IMR-90 (cell line): ENCODE measurements at regions not wholly inside any gene's neighbourhood (a gene's known extent, or its start where the extent isn't known, plus 50 kb on each side); places are given as distances from the start of the nearest gene placed in this dataset.

Source experiments
- ATAC-seq: fragments of 200-7000 bp; cut with Tn5 transposase; 2 replicates; pipeline ENCODE4 v1.9.1; 2020; ENCODE audit warnings: low read depth, mild to moderate bottlenecking, moderate library complexity
- BruUV-seq: library from RNA; stranded (reverse); fragments of 400-500 nt; replicated peaks from 2 replicates; lab custom pipeline; 2021; lab: Mats Ljungman, UMichigan
- CTCF ChIA-PET: fragments of 300-600 bp; formaldehyde crosslinking; extraction: SDS; loops from one replicate; lab custom pipeline; 2021; ENCODE audit warnings: antibody characterized with exemption; lab: Yijun Ruan, JAX
- POLR2A ChIA-PET: fragments of 300-600 bp; sonication (Branson Sonifier 250); formaldehyde crosslinking; loops from one replicate; lab custom pipeline; 2022; ENCODE audit warnings: antibody characterized with exemption; ENCODE audit not compliant: unreplicated experiment; lab: Charles Lee
- DNase-seq: peaks from one replicate; pipeline ENCODE4 v3.0.0; 2013
- H2AFZ ChIP-seq: replicated peaks from 2 replicates; pipeline ENCODE3; 2013; ENCODE audit warnings: low read length, mild to moderate bottlenecking; ENCODE audit not compliant: poor library complexity
- H2AK5ac ChIP-seq: 2 replicates; pipeline ENCODE4 v1.6.1; 2013; ENCODE audit warnings: low read depth, low read length, inconsistent platforms
- H2AK9ac ChIP-seq: replicated peaks from 2 replicates; pipeline ENCODE3; 2013; ENCODE audit warnings: mild to moderate bottlenecking, low read depth, low read length, moderate library complexity; ENCODE audit not compliant: poor library complexity
- H2BK120ac ChIP-seq: 2 replicates; pipeline ENCODE4 v1.6.1; 2013; ENCODE audit warnings: low read depth, low read length, inconsistent platforms
- H2BK15ac ChIP-seq: 3 replicates; pipeline ENCODE4 v1.6.1; 2013; ENCODE audit warnings: low read depth, low read length, inconsistent platforms
- H2BK20ac ChIP-seq: 2 replicates; pipeline ENCODE4 v1.6.1; 2013; ENCODE audit warnings: low read depth, mild to moderate bottlenecking, inconsistent platforms, low read length, moderate library complexity
- H2BK5ac ChIP-seq: 2 replicates; pipeline ENCODE4 v1.6.1; 2013; ENCODE audit warnings: mild to moderate bottlenecking, low read depth, low read length, inconsistent platforms; ENCODE audit not compliant: poor library complexity, severe bottlenecking
- H3K14ac ChIP-seq: replicated peaks from 2 replicates; pipeline ENCODE4 v1.6.1; 2013; ENCODE audit warnings: low read depth, low read length, inconsistent platforms
- H3K18ac ChIP-seq: 2 replicates; pipeline ENCODE4 v1.6.1; 2013; ENCODE audit warnings: low read depth, low read length, control low read depth
- H3K23ac ChIP-seq: 2 replicates; pipeline ENCODE4 v1.6.1; 2013; ENCODE audit warnings: low read depth, low read length, inconsistent platforms
- H3K27ac ChIP-seq: 2 replicates; pipeline ENCODE4 v1.5.1; 2013; ENCODE audit warnings: mild to moderate bottlenecking, control low read depth, low read length; ENCODE audit not compliant: insufficient read depth
- H3K27me3 ChIP-seq: 2 replicates; pipeline ENCODE4 v1.6.1; 2013; ENCODE audit warnings: low read length; ENCODE audit not compliant: control insufficient read depth, insufficient read depth
- H3K36me3 ChIP-seq: 2 replicates; pipeline ENCODE4 v1.6.1; 2013; ENCODE audit warnings: low read length, mixed read lengths; ENCODE audit not compliant: control insufficient read depth, insufficient read depth
- H3K4ac ChIP-seq: 2 replicates; pipeline ENCODE4 v1.6.1; 2013; ENCODE audit warnings: low read depth, low read length, inconsistent platforms
- H3K4me1 ChIP-seq: 2 replicates; pipeline ENCODE4 v1.6.1; 2013; ENCODE audit warnings: low read length, mixed read lengths; ENCODE audit not compliant: control insufficient read depth, insufficient read depth
- H3K4me2 ChIP-seq: 2 replicates; pipeline ENCODE4 v1.6.1; 2013; ENCODE audit warnings: low read depth, mild to moderate bottlenecking, control low read depth, low read length, moderate library complexity
- H3K4me3 ChIP-seq: 2 replicates; pipeline ENCODE4 v1.5.1; 2013; ENCODE audit warnings: low read depth, mild to moderate bottlenecking, control low read depth, low read length, moderate library complexity; ENCODE audit not compliant: insufficient read depth
- H3K56ac ChIP-seq: 2 replicates; pipeline ENCODE4 v1.6.1; 2013; ENCODE audit warnings: low read length, inconsistent platforms; ENCODE audit not compliant: insufficient read depth; ENCODE audit errors: extremely low read depth
- H3K79me1 ChIP-seq, 2 experiments: 2 replicates each; pipeline ENCODE4 v1.6.1; 2013; ENCODE audit warnings: low read length in 2 of 2, inconsistent platforms in 1 of 2, low read depth in 1 of 2
- H3K9ac ChIP-seq: 2 replicates; pipeline ENCODE4 v1.6.1; 2013; ENCODE audit warnings: low read depth, low read length, control low read depth
- H3K9me1 ChIP-seq: 2 replicates; pipeline ENCODE4 v1.6.1; 2013; ENCODE audit warnings: low read length, inconsistent platforms; ENCODE audit not compliant: insufficient read depth
- H3K9me3 ChIP-seq: 2 replicates; pipeline ENCODE4 v1.6.1; 2013; ENCODE audit warnings: low read length; ENCODE audit not compliant: control insufficient read depth, insufficient read depth
- H4K20me1 ChIP-seq: 2 replicates; pipeline ENCODE4 v1.6.1; 2013; ENCODE audit warnings: low read length, inconsistent platforms; ENCODE audit not compliant: insufficient read depth
- H4K5ac ChIP-seq: 2 replicates; pipeline ENCODE4 v1.6.1; 2013; ENCODE audit warnings: mild to moderate bottlenecking, low read depth, low read length, control low read depth
- H4K8ac ChIP-seq, 2 experiments: 2 replicates each; pipeline ENCODE4 v1.6.1; 2013; ENCODE audit warnings: low read depth in 2 of 2, low read length in 2 of 2, control low read depth in 1 of 2, inconsistent platforms in 1 of 2
- H4K91ac ChIP-seq: 2 replicates; pipeline ENCODE4 v1.6.1; 2013; ENCODE audit warnings: low read depth, low read length, inconsistent platforms; ENCODE audit not compliant: insufficient read depth
- BHLHE40 ChIP-seq: fragments of 150-350 bp; IDR thresholded peaks from 2 replicates; pipeline ENCODE4 v1.6.1; 2016; ENCODE audit warnings: mild to moderate bottlenecking, low read depth, low read length
- CEBPB ChIP-seq: IDR thresholded peaks from 2 replicates; pipeline ENCODE4 v1.6.1; 2012; ENCODE audit warnings: low read depth, low read length, improper control_type of control experiment
- CHD1 ChIP-seq: IDR thresholded peaks from 2 replicates; pipeline ENCODE4 v1.6.1; 2012; ENCODE audit warnings: low read depth, low read length, improper control_type of control experiment
- ELK1 ChIP-seq: fragments of 150-350 bp; IDR thresholded peaks from 2 replicates; pipeline ENCODE4 v1.6.1; 2016; ENCODE audit warnings: low read depth, mild to moderate bottlenecking, low read length, moderate library complexity, borderline replicate concordance
- FOS ChIP-seq: fragments of 150-350 bp; IDR thresholded peaks from 2 replicates; pipeline ENCODE4 v1.6.1; 2016; ENCODE audit warnings: low read depth, low read length
- MAFK ChIP-seq: IDR thresholded peaks from 2 replicates; pipeline ENCODE4 v1.6.1; 2012; ENCODE audit warnings: low read depth, low read length, improper control_type of control experiment
- MAZ ChIP-seq: IDR thresholded peaks from 2 replicates; pipeline ENCODE4 v1.6.1; 2012; ENCODE audit warnings: low read depth, mild to moderate bottlenecking, low read length, improper control_type of control experiment, moderate library complexity, borderline replicate concordance
- MXI1 ChIP-seq: IDR thresholded peaks from 2 replicates; pipeline ENCODE4 v1.6.1; 2012; ENCODE audit warnings: low read depth, mild to moderate bottlenecking, low read length, moderate library complexity, borderline replicate concordance
- NFE2L2 ChIP-seq: fragments of 150-350 bp; IDR thresholded peaks from 2 replicates; pipeline ENCODE4 v1.6.1; 2016; ENCODE audit warnings: low read depth, mild to moderate bottlenecking, low read length
- POLR2A ChIP-seq: IDR thresholded peaks from 2 replicates; pipeline ENCODE4 v1.6.1; 2012; ENCODE audit warnings: mild to moderate bottlenecking, low read depth, low read length
- RAD21 ChIP-seq: IDR thresholded peaks from 2 replicates; pipeline ENCODE4 v1.6.1; 2012; ENCODE audit warnings: low read length, improper control_type of control experiment
- RCOR1 ChIP-seq: IDR thresholded peaks from 2 replicates; pipeline ENCODE4 v1.6.1; 2012; ENCODE audit warnings: mild to moderate bottlenecking, low read length, improper control_type of control experiment; ENCODE audit not compliant: insufficient replicate concordance
- RFX5 ChIP-seq: IDR thresholded peaks from 2 replicates; pipeline ENCODE4 v1.8.0; 2012; ENCODE audit warnings: low read depth, mild to moderate bottlenecking, low read length, moderate library complexity
- SMC3 ChIP-seq: fragments of 150-350 bp; IDR thresholded peaks from 2 replicates; pipeline ENCODE4 v1.6.1; 2016; ENCODE audit warnings: low read depth, mild to moderate bottlenecking, antibody characterized with exemption, low read length, moderate library complexity
- WGBS, 2 experiments: methylation state at CpG; one replicate each; pipeline versions ENCODE4 v1.1.5 to v1.1.7; 2013; ENCODE audit warnings: missing lambda C conversion rate in 2 of 2; ENCODE audit not compliant: insufficient read length in 1 of 2; ENCODE audit errors: extremely low coverage in 2 of 2; 5-methylcytosine and 5-hydroxymethylcytosine counted together
- dilution Hi-C: fragments of 300-500 bp; cut with HindIII; formaldehyde crosslinking; loops from one replicate; pipeline ENCODE4 v1.14.3; 2018; ENCODE audit warnings: low sequenced_read_pairs; ENCODE audit not compliant: unreplicated experiment
- in situ Hi-C: fragments of 300-500 bp; cut with MboI; formaldehyde crosslinking; loops from 3 replicates; pipeline ENCODE4 v1.14.3; 2019; ENCODE audit warnings: low sequenced_read_pairs, inconsistent platforms, mixed read lengths
- intact Hi-C: fragments of 100-400 bp; cut with micrococcal nuclease; formaldehyde crosslinking; loops from 2 replicates; pipeline ENCODE4 v1.10.0; 2022
- TF ChIP-seq, protein P1 (sequence below): conservative IDR thresholded peaks from 2 replicates; pipeline ENCODE4 v1.5.1; 2012; ENCODE audit warnings: mild to moderate bottlenecking, low read depth, low read length, improper control_type of control experiment
- TF ChIP-seq, protein P2 (sequence below): fragments of 150-350 bp; IDR thresholded peaks from 2 replicates; pipeline ENCODE4 v1.6.1; 2017; ENCODE audit warnings: mild to moderate bottlenecking, antibody characterized with exemption, low read length, low read depth

DNA sequence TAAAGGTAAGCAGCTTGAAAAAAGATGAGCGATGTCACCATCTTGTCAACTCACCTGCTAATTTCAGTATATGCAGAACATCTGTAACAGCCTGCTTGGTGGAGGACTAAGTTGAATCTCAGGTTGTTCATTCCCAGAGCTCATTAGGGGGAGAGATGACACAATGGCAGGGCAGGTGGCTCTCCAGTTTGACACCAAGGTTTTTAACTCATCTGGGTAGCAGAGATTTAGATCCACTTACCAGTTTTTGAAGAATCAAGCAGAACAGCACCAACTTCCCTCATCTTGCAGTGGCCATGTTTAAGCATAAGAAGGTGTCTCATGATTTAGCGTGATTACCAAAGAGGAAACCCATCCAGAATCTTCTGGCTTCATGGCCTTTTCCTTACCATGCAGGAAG lies 168.3 kb downstream of the TSHZ3 start:
- Histone ChIP-seq H2BK5ac (no peak overlapping the region), H2AFZ (no peak overlapping the region), H3K27ac (no peak overlapping the region), H4K8ac (no peak overlapping the region), H3K56ac (no peak overlapping the region), H3K18ac (no peak overlapping the region), H3K4me2 (no peak overlapping the region), H3K36me3 (no peaks in the 10 kb centered on the region), H3K23ac (no peak overlapping the region), H3K4me3 (no peak overlapping the region), H3K9me3 (no peaks in the 10 kb centered on the region), H2BK20ac (no peak overlapping the region), H3K4me1 (no peaks in the 10 kb centered on the region), H4K20me1 (no peaks in the 10 kb centered on the region), H3K4ac (no peak overlapping the region), H3K79me1 (no peaks in the 10 kb centered on the region), H3K14ac (no peak overlapping the region), H2BK120ac (no peak overlapping the region), H3K9me1 (no peaks in the 10 kb centered on the region), H2BK15ac (no peak overlapping the region), H4K91ac (no peak overlapping the region), H3K9ac (no peak overlapping the region), H2AK5ac (no peak overlapping the region), H4K5ac (no peak overlapping the region), H2AK9ac (no peak overlapping the region), H3K27me3 (no peaks in the 10 kb centered on the region)
- no TSS peak for BruUV-seq
- CTCF ChIA-PET = no interaction called here
- dilution Hi-C loops (no loop called here), in situ Hi-C loops (no loop called here), intact Hi-C loops (no loop called here)
- no CpG with 5 or more reads among the region's 2 CpGs for WGBS, 2 experiments
- no peak for TF ChIP-seq RCOR1
- TF ChIP-seq POLR2A = no peak
- no peak for TF ChIP-seq MAFK
- TF ChIP-seq, protein P1, sequence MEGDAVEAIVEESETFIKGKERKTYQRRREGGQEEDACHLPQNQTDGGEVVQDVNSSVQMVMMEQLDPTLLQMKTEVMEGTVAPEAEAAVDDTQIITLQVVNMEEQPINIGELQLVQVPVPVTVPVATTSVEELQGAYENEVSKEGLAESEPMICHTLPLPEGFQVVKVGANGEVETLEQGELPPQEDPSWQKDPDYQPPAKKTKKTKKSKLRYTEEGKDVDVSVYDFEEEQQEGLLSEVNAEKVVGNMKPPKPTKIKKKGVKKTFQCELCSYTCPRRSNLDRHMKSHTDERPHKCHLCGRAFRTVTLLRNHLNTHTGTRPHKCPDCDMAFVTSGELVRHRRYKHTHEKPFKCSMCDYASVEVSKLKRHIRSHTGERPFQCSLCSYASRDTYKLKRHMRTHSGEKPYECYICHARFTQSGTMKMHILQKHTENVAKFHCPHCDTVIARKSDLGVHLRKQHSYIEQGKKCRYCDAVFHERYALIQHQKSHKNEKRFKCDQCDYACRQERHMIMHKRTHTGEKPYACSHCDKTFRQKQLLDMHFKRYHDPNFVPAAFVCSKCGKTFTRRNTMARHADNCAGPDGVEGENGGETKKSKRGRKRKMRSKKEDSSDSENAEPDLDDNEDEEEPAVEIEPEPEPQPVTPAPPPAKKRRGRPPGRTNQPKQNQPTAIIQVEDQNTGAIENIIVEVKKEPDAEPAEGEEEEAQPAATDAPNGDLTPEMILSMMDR = no peak
- TF ChIP-seq SMC3 = no peak
- no peak for TF ChIP-seq MXI1
- no peak for TF ChIP-seq ELK1
- TF ChIP-seq MAZ = no peak
- TF ChIP-seq RAD21 = no peak
- no peak for TF ChIP-seq BHLHE40
- TF ChIP-seq RFX5 = no peak
- TF ChIP-seq, protein P2, sequence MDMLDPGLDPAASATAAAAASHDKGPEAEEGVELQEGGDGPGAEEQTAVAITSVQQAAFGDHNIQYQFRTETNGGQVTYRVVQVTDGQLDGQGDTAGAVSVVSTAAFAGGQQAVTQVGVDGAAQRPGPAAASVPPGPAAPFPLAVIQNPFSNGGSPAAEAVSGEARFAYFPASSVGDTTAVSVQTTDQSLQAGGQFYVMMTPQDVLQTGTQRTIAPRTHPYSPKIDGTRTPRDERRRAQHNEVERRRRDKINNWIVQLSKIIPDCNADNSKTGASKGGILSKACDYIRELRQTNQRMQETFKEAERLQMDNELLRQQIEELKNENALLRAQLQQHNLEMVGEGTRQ = no peak
- TF ChIP-seq CEBPB = no peak
- no peak for TF ChIP-seq CHD1
- TF ChIP-seq NFE2L2 = no peak
- TF ChIP-seq FOS = no peak
- no peak for DNase-seq
- no peak for ATAC-seq
- POLR2A ChIA-PET = no interaction called here
